HepG2 (cell line): ENCODE measurements at regions not wholly inside any gene's neighbourhood (a gene's known extent, or its start where the extent isn't known, plus 50 kb on each side); places are given as distances from the start of the nearest gene placed in this dataset.
A peak's percentile ranks its signal among the peaks of the same experiment; 100 is the strongest.

Source experiments
- ATAC-seq: fragments of 200-7000 bp; cut with Tn5 transposase; 3 replicates; pipeline ENCODE4 v1.9.1; 2020; ENCODE audit warnings: mild to moderate bottlenecking, moderate library complexity
- BruUV-seq: library from RNA; stranded (reverse); fragments of 400-500 nt; replicated peaks from 2 replicates; lab custom pipeline; 2021; lab: Mats Ljungman, UMichigan
- CTCF ChIA-PET: fragments of 300-600 bp; formaldehyde crosslinking; extraction: SDS; loops from one replicate; lab custom pipeline; 2021; ENCODE audit warnings: low total read pairs, inconsistent platforms, low intra/inter-chr PET ratio; lab: Yijun Ruan, JAX
- POLR2A ChIA-PET: fragments of 350-600 bp; sonication (Branson Sonifier 250); formaldehyde crosslinking; loops from one replicate; lab custom pipeline; 2020; ENCODE audit warnings: antibody characterized with exemption, inconsistent platforms; lab: Yijun Ruan, JAX
- DNase-seq: peaks from one replicate; pipeline ENCODE4 v3.0.0-alpha.2; 2015; ENCODE audit warnings: low spot score
- FAIRE-seq: peaks from 3 replicates; lab custom pipeline; 2011; peaks lifted over from hg19 to GRCh38; lab: Jason Lieb, UNC
- H2AFZ ChIP-seq: one replicate; pipeline ENCODE4 v1.6.1; 2011; ENCODE audit warnings: low read length, inconsistent platforms
- H3K27ac ChIP-seq: fragments of 300-600 bp; 3 replicates; pipeline ENCODE4 v1.8.0; 2011; ENCODE audit warnings: mixed run types, mild to moderate bottlenecking, mixed read lengths, low read length, inconsistent platforms; ENCODE audit not compliant: insufficient read depth; ENCODE audit errors: extremely low read length
- H3K27me3 ChIP-seq, 2 experiments: fragments of 200-600 bp in 1 of 2; 2 replicates in 1 of 2; 3 replicates in 1 of 2; pipeline versions ENCODE4 v1.6.0 to v1.8.0; 2011; ENCODE audit warnings: low read length in 2 of 2, mild to moderate bottlenecking in 2 of 2, moderate library complexity in 2 of 2, inconsistent platforms in 1 of 2; ENCODE audit not compliant: insufficient read depth in 2 of 2, control insufficient read depth in 1 of 2
- H3K36me3 ChIP-seq, 2 experiments: fragments of 200-600 bp in 1 of 2; replicated peaks in 1 of 2; 2 replicates in 1 of 2; 3 replicates in 1 of 2; pipeline versions ENCODE4 v1.5.1 to v1.8.0; 2011; ENCODE audit warnings: low read length in 2 of 2, inconsistent platforms in 1 of 2; ENCODE audit not compliant: insufficient read depth in 2 of 2, control insufficient read depth in 1 of 2
- H3K4me1 ChIP-seq: 2 replicates; pipeline ENCODE4 v1.5.1; 2012; ENCODE audit warnings: low read length, inconsistent platforms; ENCODE audit not compliant: insufficient read depth
- H3K4me2 ChIP-seq: 2 replicates; pipeline ENCODE4 v1.6.0; 2011; ENCODE audit warnings: low read depth, low read length, inconsistent platforms
- H3K4me3 ChIP-seq, 3 experiments: fragments of 200-600 bp in 1 of 3; sonication (generic), shearing (Covaris generic) in 1 of 3; replicated peaks in 1 of 3; 2 replicates each; pipeline ENCODE4 v1.5.1; 2011 to 2016; ENCODE audit warnings: low read length in 3 of 3, inconsistent platforms in 2 of 3, low read depth in 2 of 3, mild to moderate bottlenecking in 2 of 3, control low read depth in 1 of 3, mixed read lengths in 1 of 3; ENCODE audit not compliant: insufficient read depth in 1 of 3
- H3K79me2 ChIP-seq: one replicate; pipeline ENCODE4 v1.6.1; 2011; ENCODE audit warnings: low read length, inconsistent platforms; ENCODE audit not compliant: insufficient read depth
- H3K9ac ChIP-seq: 2 replicates; pipeline ENCODE4 v1.6.0; 2011; ENCODE audit warnings: mild to moderate bottlenecking, low read depth, low read length, inconsistent platforms; ENCODE audit not compliant: insufficient read depth
- H3K9me3 ChIP-seq: 2 replicates; pipeline ENCODE4 v1.5.1; 2012; ENCODE audit warnings: mild to moderate bottlenecking, low read length
- H4K20me1 ChIP-seq: 2 replicates; pipeline ENCODE4 v1.6.0; 2011; ENCODE audit warnings: inconsistent platforms, mild to moderate bottlenecking, low read length, moderate library complexity; ENCODE audit not compliant: insufficient read depth
- BATF2 ChIP-seq: sonication (generic); formaldehyde crosslinking; IDR thresholded peaks from 2 replicates; pipeline ENCODE4 v1.8.0; 2022; ENCODE audit warnings: mild to moderate bottlenecking, missing genetic modification reagents, moderate library complexity
- CEBPG ChIP-seq: IDR thresholded peaks from 2 replicates; pipeline ENCODE4 v1.6.1; 2016
- KMT2B ChIP-seq: IDR thresholded peaks from 2 replicates; pipeline ENCODE4 v1.6.1; 2016; ENCODE audit warnings: missing genetic modification reagents, missing compliant biosample characterization
- MEIS2 ChIP-seq: sonication (generic); formaldehyde crosslinking; IDR thresholded peaks from 2 replicates; pipeline ENCODE4 v1.9.0; 2021; ENCODE audit warnings: mild to moderate bottlenecking, missing genetic modification reagents
- NR2F2 ChIP-seq: IDR thresholded peaks from 2 replicates; pipeline ENCODE4 v1.6.1; 2012; ENCODE audit warnings: low read depth, inconsistent platforms, borderline replicate concordance
- RAD21 ChIP-seq: fragments of 450-650 bp; formaldehyde crosslinking; IDR thresholded peaks from 2 replicates; pipeline ENCODE4 v1.5.0; 2020; ENCODE audit warnings: mild to moderate bottlenecking
- SMC3 ChIP-seq: IDR thresholded peaks from 2 replicates; pipeline ENCODE4 v1.6.1; 2011; ENCODE audit warnings: low read length, improper control_type of control experiment
- TOPORS ChIP-seq: sonication (generic); formaldehyde crosslinking; IDR thresholded peaks from 2 replicates; pipeline ENCODE4 v1.8.0; 2023; ENCODE audit warnings: mild to moderate bottlenecking, missing genetic modification reagents
- U2AF2 ChIP-seq: fragments of 200-400 bp; formaldehyde crosslinking; IDR thresholded peaks from 2 replicates; pipeline ENCODE4 v1.6.1; 2017; ENCODE audit warnings: low read depth, mild to moderate bottlenecking, low read length
- ZNF142 ChIP-seq: sonication (generic); formaldehyde crosslinking; IDR thresholded peaks from 2 replicates; pipeline ENCODE4 v1.4.0; 2020; ENCODE audit warnings: missing genetic modification reagents
- ZNF335 ChIP-seq: sonication (generic); formaldehyde crosslinking; IDR thresholded peaks from 2 replicates; pipeline ENCODE4 v1.4.0; 2020; ENCODE audit warnings: missing genetic modification reagents
- ZNF546 ChIP-seq: sonication (generic); formaldehyde crosslinking; conservative IDR thresholded peaks from 2 replicates; pipeline ENCODE4 v1.8.1; 2023; ENCODE audit warnings: mild to moderate bottlenecking, missing genetic modification reagents
- ZNF782 ChIP-seq: sonication (generic); formaldehyde crosslinking; IDR thresholded peaks from 2 replicates; pipeline ENCODE4 v1.4.0; 2020; ENCODE audit warnings: missing genetic modification reagents, mild to moderate bottlenecking, borderline replicate concordance
- WGBS: methylation state at CpG from one replicate; pipeline ENCODE4 v1.1.6; 2017; ENCODE audit warnings: low lambda C conversion rate; 5-methylcytosine and 5-hydroxymethylcytosine counted together
- in situ Hi-C: cut with HindIII; loops from 2 replicates; pipeline ENCODE4 v1.10.0; 2017; ENCODE audit warnings: low pct_unique_long_range_greater_than_20kb; ENCODE audit not compliant: extremely low pct_ligation_motif_present
- intact Hi-C: fragments of 100-400 bp; cut with micrococcal nuclease; formaldehyde crosslinking; loops from one replicate; pipeline ENCODE4 v1.10.0; 2022; ENCODE audit not compliant: unreplicated experiment
- TF ChIP-seq, protein P1 (sequence below): sonication (generic); formaldehyde crosslinking; IDR thresholded peaks from 2 replicates; pipeline ENCODE4 v1.5.0; 2020; ENCODE audit warnings: mild to moderate bottlenecking, missing genetic modification reagents, moderate library complexity

GRCh38 chr12:125402874-125403789, 337.9 kb downstream of the AACS start:
- Histone ChIP-seq H3K4me1 (no peaks in the 10 kb centered on the region), H3K79me2 (no peaks in the 10 kb centered on the region), H3K9ac (no peak overlapping the region), H4K20me1 (no peaks in the 10 kb centered on the region), H3K9me3 (peaks cover 18% of the 10 kb centered on the region; the same call in 1 of the 2 replicates), H3K36me3 (no peaks in the 10 kb centered on the region), H3K4me2 (no peak overlapping the region), H3K27ac (no peak overlapping the region), H3K27me3 (no peaks in the 10 kb centered on the region), H3K4me3 (no peak overlapping the region), H2AFZ (no peak overlapping the region)
- in situ Hi-C loops, result loop anchor here (5.0 kb wide), 2 partner anchors 71 to 221 kb away; no protein-coding TSS in a partner anchor
- DNase-seq (peak; percentile 34), FAIRE-seq (peak; percentile 63), ATAC-seq (peak; percentile 65)
- BruUV-seq, result no TSS peak
- POLR2A ChIA-PET, result no interaction called here
- CTCF ChIA-PET, result interaction anchor here (1.4 to 2.0 kb wide), 4 partner anchors 57 to 220 kb away, joined by 4 to 28 read pairs (median 12); no protein-coding TSS in a partner anchor
- WGBS, result 3% methylated on average over 3 of the region's 3 CpGs
- intact Hi-C loops, result loop anchor here (1.0 kb wide), 3 partner anchors 57 to 220 kb away; no protein-coding TSS in a partner anchor
- TF ChIP-seq RAD21 (CRISPR knock-in tag) (peak; percentile 85), U2AF2 (no peak), SMC3 (peak; percentile 95), KMT2B (CRISPR knock-in tag) (no peak), ZNF142 (CRISPR knock-in tag) (no peak), ZNF782 (CRISPR knock-in tag) (no peak), ZNF335 (CRISPR knock-in tag) (no peak), TOPORS (peak; percentile 96; the same call in 1 of the 2 replicates), MEIS2 (CRISPR knock-in tag) (no peak), ZNF546 (CRISPR knock-in tag) (no peak), NR2F2 (no peak), CEBPG (no peak), BATF2 (no peak)
- TF ChIP-seq, protein P1, sequence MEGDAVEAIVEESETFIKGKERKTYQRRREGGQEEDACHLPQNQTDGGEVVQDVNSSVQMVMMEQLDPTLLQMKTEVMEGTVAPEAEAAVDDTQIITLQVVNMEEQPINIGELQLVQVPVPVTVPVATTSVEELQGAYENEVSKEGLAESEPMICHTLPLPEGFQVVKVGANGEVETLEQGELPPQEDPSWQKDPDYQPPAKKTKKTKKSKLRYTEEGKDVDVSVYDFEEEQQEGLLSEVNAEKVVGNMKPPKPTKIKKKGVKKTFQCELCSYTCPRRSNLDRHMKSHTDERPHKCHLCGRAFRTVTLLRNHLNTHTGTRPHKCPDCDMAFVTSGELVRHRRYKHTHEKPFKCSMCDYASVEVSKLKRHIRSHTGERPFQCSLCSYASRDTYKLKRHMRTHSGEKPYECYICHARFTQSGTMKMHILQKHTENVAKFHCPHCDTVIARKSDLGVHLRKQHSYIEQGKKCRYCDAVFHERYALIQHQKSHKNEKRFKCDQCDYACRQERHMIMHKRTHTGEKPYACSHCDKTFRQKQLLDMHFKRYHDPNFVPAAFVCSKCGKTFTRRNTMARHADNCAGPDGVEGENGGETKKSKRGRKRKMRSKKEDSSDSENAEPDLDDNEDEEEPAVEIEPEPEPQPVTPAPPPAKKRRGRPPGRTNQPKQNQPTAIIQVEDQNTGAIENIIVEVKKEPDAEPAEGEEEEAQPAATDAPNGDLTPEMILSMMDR (CRISPR knock-in tag), result peak; percentile 80
